HL-60 (cell line): ENCODE measurements at regions not wholly inside any gene's neighbourhood (a gene's known extent, or its start where the extent isn't known, plus 50 kb on each side); places are given as distances from the start of the nearest gene placed in this dataset.

Experiments used
- DNase-seq, 2 experiments: peaks; one replicate each; pipeline ENCODE4 v3.0.0-alpha.2; 2010 to 2020; ENCODE audit warnings: low read depth in 1 of 2, low spot score in 1 of 2
- H3K27ac ChIP-seq: fragments of 250-450 bp; sonication (Bioruptor Pico); replicated peaks from 2 replicates; pipeline ENCODE4 v1.5.1; 2020; ENCODE audit warnings: mild to moderate bottlenecking, moderate library complexity
- H3K27me3 ChIP-seq: fragments of 250-450 bp; sonication (Bioruptor Pico); 2 replicates; pipeline ENCODE4 v1.5.1; 2021; ENCODE audit warnings: mild to moderate bottlenecking, moderate library complexity; ENCODE audit not compliant: insufficient read depth, poor library complexity, severe bottlenecking
- H3K4me3 ChIP-seq: replicated peaks from 2 replicates; pipeline ENCODE4 v1.5.1; 2011; ENCODE audit warnings: mild to moderate bottlenecking, control low read depth, low read length; ENCODE audit not compliant: insufficient read depth
- CTCF ChIP-seq: IDR thresholded peaks from one replicate; pipeline ENCODE4 v1.5.1; 2011; ENCODE audit warnings: low read length, control low read depth, inconsistent platforms; ENCODE audit not compliant: insufficient read depth
- GABPA ChIP-seq: IDR thresholded peaks from 2 replicates; pipeline ENCODE4 v1.6.1; 2012; ENCODE audit warnings: low read depth
- POLR2AphosphoS5 ChIP-seq: IDR thresholded peaks from 2 replicates; pipeline ENCODE4 v1.6.1; 2012; ENCODE audit warnings: low read depth
- REST ChIP-seq: IDR thresholded peaks from 2 replicates; pipeline ENCODE4 v1.6.1; 2012; ENCODE audit warnings: low read depth; ENCODE audit not compliant: insufficient replicate concordance
- SPI1 ChIP-seq: IDR thresholded peaks from 2 replicates; pipeline ENCODE4 v1.6.1; 2012; ENCODE audit warnings: low read depth, mild to moderate bottlenecking, borderline replicate concordance

GRCh38 chr15:39127925-39128617 is 452.8 kb upstream of the THBS1 start:
- H3K4me3 ChIP-seq: no peak overlapping the region
- TF ChIP-seq REST (no peak), CTCF (no peak), GABPA (no peak), POLR2AphosphoS5 (no peak), SPI1 (no peak)
- peaks cover 3% of the 10 kb centered on the region for H3K27me3 ChIP-seq
- DNase-seq: no peak
- H3K27ac ChIP-seq: no peak overlapping the region

- H3K27me3 ChIP-seq: peaks cover 3% of the 10 kb centered on the region
- H3K27ac ChIP-seq: no peak overlapping the region
- TF ChIP-seq REST: no peak
- no peak for TF ChIP-seq POLR2AphosphoS5
- no peak for TF ChIP-seq GABPA
- no peak for TF ChIP-seq SPI1
- H3K4me3 ChIP-seq: no peak overlapping the region
- no peak for DNase-seq
Measured at GRCh38 chr15:39128746-39129145, 452.1 kb upstream of the THBS1 start.

- TF ChIP-seq POLR2AphosphoS5 (no peak), CTCF (no peak), GABPA (no peak)
- Histone ChIP-seq H3K4me3 (no peak overlapping the region), H3K27me3 (no peaks in the 10 kb centered on the region), H3K27ac (no peak overlapping the region)
- no peak for DNase-seq
Measured at GRCh38 chr15:39130556-39131379, 450.1 kb upstream of the THBS1 start.

GRCh38 chr15:39131609-39132008 is 449.3 kb upstream of the THBS1 start:
- TF ChIP-seq GABPA (no peak), REST (no peak), POLR2AphosphoS5 (no peak), SPI1 (no peak), CTCF (no peak)
- no peak overlapping the region for H3K4me3 ChIP-seq
- DNase-seq: no peak
- H3K27me3 ChIP-seq: no peaks in the 10 kb centered on the region
- H3K27ac ChIP-seq: no peak overlapping the region
